Suprapubic skin (tissue), 4 donors: ENCODE measurements at regions not wholly inside any gene's neighbourhood (a gene's known extent, or its start where the extent isn't known, plus 50 kb on each side); places are given as distances from the start of the nearest gene placed in this dataset.

Experiments
- EP300 ChIP-seq: sonication (generic); formaldehyde crosslinking; IDR thresholded peaks from one replicate; pipeline ENCODE4 v1.6.1; 2017; ENCODE audit warnings: antibody characterized with exemption
- POLR2A ChIP-seq, 2 donors: fragments of 450-650 bp; IDR thresholded peaks; one replicate each; pipeline ENCODE4 v1.6.1; 2017; ENCODE audit warnings: antibody characterized with exemption in 2 of 2, mild to moderate bottlenecking in 2 of 2, moderate library complexity in 2 of 2
- POLR2AphosphoS5 ChIP-seq, 3 donors: sonication (generic); formaldehyde crosslinking; IDR thresholded peaks; one replicate each; pipeline ENCODE4 v1.6.1; 2017; ENCODE audit warnings: antibody characterized with exemption in 3 of 3
- TF ChIP-seq, protein P1 (sequence below), 2 donors: fragments of 200-600 bp in 1 of 2; fragments of 450-650 bp in 1 of 2; sonication (generic) in 1 of 2; IDR thresholded peaks; one replicate each; pipeline ENCODE4 v1.5.1; 2016 to 2019; ENCODE audit warnings: antibody characterized with exemption in 2 of 2, mild to moderate bottlenecking in 1 of 2, moderate library complexity in 1 of 2

- TF ChIP-seq, protein P1, sequence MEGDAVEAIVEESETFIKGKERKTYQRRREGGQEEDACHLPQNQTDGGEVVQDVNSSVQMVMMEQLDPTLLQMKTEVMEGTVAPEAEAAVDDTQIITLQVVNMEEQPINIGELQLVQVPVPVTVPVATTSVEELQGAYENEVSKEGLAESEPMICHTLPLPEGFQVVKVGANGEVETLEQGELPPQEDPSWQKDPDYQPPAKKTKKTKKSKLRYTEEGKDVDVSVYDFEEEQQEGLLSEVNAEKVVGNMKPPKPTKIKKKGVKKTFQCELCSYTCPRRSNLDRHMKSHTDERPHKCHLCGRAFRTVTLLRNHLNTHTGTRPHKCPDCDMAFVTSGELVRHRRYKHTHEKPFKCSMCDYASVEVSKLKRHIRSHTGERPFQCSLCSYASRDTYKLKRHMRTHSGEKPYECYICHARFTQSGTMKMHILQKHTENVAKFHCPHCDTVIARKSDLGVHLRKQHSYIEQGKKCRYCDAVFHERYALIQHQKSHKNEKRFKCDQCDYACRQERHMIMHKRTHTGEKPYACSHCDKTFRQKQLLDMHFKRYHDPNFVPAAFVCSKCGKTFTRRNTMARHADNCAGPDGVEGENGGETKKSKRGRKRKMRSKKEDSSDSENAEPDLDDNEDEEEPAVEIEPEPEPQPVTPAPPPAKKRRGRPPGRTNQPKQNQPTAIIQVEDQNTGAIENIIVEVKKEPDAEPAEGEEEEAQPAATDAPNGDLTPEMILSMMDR (IDR thresholded peaks at IDR 0.05) = no peak
- TF ChIP-seq POLR2A (IDR thresholded peaks at IDR 0.05) = no peak
- no peak for TF ChIP-seq POLR2AphosphoS5 (IDR thresholded peaks at IDR 0.05)
- TF ChIP-seq EP300 = no peak
These were observed 129.5 kb upstream of the ERRFI1 start for GRCh38 chr1:8155528-8156186.
